ENCODE measurements at regions not wholly inside any gene's neighbourhood (a gene's known extent, or its start where the extent isn't known, plus 50 kb on each side); places are given as distances from the start of the nearest gene placed in this dataset.

DNA sequence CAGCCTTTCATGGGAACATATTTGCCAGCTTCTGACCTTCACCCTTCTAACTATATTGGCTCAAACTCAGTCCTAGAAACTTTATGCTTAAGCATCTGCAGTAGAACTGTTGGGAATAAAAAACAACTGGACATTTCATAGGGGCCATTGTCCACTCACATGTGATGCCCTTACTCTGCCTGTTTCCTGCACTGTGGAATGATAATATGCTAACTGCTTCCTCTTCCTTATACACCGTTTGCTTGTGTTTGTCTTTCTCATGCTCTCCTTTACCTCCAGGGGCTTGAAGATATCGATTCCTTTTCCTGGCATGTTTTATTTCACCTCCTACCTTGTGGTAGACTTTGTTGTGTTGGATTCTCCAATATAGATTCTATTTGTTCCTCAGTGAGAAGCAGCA is 333.0 kb upstream of the DDI1 start:
- TF ChIP-seq, protein P1, sequence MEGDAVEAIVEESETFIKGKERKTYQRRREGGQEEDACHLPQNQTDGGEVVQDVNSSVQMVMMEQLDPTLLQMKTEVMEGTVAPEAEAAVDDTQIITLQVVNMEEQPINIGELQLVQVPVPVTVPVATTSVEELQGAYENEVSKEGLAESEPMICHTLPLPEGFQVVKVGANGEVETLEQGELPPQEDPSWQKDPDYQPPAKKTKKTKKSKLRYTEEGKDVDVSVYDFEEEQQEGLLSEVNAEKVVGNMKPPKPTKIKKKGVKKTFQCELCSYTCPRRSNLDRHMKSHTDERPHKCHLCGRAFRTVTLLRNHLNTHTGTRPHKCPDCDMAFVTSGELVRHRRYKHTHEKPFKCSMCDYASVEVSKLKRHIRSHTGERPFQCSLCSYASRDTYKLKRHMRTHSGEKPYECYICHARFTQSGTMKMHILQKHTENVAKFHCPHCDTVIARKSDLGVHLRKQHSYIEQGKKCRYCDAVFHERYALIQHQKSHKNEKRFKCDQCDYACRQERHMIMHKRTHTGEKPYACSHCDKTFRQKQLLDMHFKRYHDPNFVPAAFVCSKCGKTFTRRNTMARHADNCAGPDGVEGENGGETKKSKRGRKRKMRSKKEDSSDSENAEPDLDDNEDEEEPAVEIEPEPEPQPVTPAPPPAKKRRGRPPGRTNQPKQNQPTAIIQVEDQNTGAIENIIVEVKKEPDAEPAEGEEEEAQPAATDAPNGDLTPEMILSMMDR (IDR thresholded peaks at IDR 0.05; ENCODE audit: borderline replicate concordance, control extremely low read depth, extremely low read depth, insufficient read depth, missing control alignments), result no peak
- in situ Hi-C loops (cut with MboI; ENCODE audit: low sequenced_read_pairs, unreplicated experiment), result no loop called here
- DNase-seq (ENCODE audit: low spot score), result no peak

DNA sequence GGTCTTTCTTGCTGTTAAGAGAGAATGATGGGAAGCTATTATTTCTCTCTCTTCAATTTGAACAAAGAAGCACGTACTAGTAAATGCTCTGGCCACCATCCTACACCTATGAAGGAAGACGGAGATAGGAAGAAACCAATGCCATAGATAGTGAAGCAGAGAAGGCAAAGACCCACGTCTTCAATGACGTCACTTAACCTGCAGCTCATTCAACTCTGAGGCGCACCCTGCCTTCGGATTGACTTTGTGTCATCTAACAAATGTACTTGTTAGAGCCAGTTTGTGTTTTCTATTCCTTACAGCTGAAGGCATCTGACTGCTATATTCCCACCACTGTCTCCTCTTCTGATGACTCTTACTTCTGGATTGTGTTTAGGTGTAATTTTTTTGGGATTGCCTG is 332.5 kb upstream of the DDI1 start:
- in situ Hi-C loops (cut with MboI; ENCODE audit: low sequenced_read_pairs, unreplicated experiment), result no loop called here
- DNase-seq (ENCODE audit: low spot score), result no peak
- TF ChIP-seq, protein P1 (IDR thresholded peaks at IDR 0.05; ENCODE audit: borderline replicate concordance, control extremely low read depth, extremely low read depth, insufficient read depth, missing control alignments), result no peak

DNA sequence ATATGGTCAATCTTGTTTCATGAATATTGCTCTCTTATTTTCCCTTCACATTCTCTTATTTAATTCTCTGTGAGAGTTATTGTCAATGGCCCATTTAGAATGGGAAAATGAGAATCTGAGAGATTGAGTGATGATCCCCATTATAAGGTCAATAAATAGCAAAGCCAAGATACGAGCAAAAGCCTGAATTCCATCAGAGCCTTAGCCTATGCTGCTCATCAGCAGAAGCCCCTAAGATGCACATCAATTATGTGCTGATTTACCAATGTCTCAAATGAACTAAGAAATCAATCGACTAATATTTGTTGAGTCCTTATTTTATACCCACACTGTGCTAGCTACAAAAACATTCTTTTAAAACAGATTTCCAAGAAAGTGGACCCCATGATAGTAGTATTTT is 330.8 kb upstream of the DDI1 start:
- in situ Hi-C loops (cut with MboI; ENCODE audit: low sequenced_read_pairs, unreplicated experiment), result no loop called here
- TF ChIP-seq, protein P1 (IDR thresholded peaks at IDR 0.05; ENCODE audit: borderline replicate concordance, control extremely low read depth, extremely low read depth, insufficient read depth, missing control alignments), result no peak
- no peak for DNase-seq (ENCODE audit: low spot score)

- in situ Hi-C loops (cut with MboI; ENCODE audit: low sequenced_read_pairs, unreplicated experiment), result no loop called here
- TF ChIP-seq, protein P1 (IDR thresholded peaks at IDR 0.05; ENCODE audit: borderline replicate concordance, control extremely low read depth, extremely low read depth, insufficient read depth, missing control alignments), result no peak
- no peak for DNase-seq (ENCODE audit: low spot score)
Observed at GRCh38 chr11:103709371-103709770, 327.1 kb upstream of the DDI1 start.

GRCh38 chr11:103714246-103714645 is 322.2 kb upstream of the DDI1 start:
- TF ChIP-seq, protein P1 (IDR thresholded peaks at IDR 0.05; ENCODE audit: borderline replicate concordance, control extremely low read depth, extremely low read depth, insufficient read depth, missing control alignments), result no peak
- no peak for DNase-seq (ENCODE audit: low spot score)
- in situ Hi-C loops (cut with MboI; ENCODE audit: low sequenced_read_pairs, unreplicated experiment), result no loop called here

- in situ Hi-C loops (cut with MboI; ENCODE audit: low sequenced_read_pairs, unreplicated experiment), result no loop called here
- DNase-seq (ENCODE audit: low spot score), result no peak
- TF ChIP-seq, protein P1 (IDR thresholded peaks at IDR 0.05; ENCODE audit: borderline replicate concordance, control extremely low read depth, extremely low read depth, insufficient read depth, missing control alignments), result no peak
Observed at GRCh38 chr11:103716363-103716762, 320.1 kb upstream of the DDI1 start.

GRCh38 chr11:103727262-103727661 is 309.2 kb upstream of the DDI1 start:
- TF ChIP-seq, protein P1 (IDR thresholded peaks at IDR 0.05; ENCODE audit: borderline replicate concordance, control extremely low read depth, extremely low read depth, insufficient read depth, missing control alignments), result no peak
- DNase-seq (ENCODE audit: low spot score), result no peak

More at GRCh38 chr11:103727262-103727661, 309.2 kb upstream of the DDI1 start:
- in situ Hi-C loops (cut with MboI; ENCODE audit: low sequenced_read_pairs, unreplicated experiment), result no loop called here
